NT2/D1 (cell line): ENCODE measurements at regions not wholly inside any gene's neighbourhood (a gene's known extent, or its start where the extent isn't known, plus 50 kb on each side); places are given as distances from the start of the nearest gene placed in this dataset.
A peak's percentile ranks its signal among the peaks of the same experiment; 100 is the strongest.
"Not testable (repeated sequence)": the region's sequence is repeated elsewhere in the genome, so short reads cannot be mapped to it uniquely, and the experiment has no call there.

Experiments used
- DNase-seq: peaks from one replicate; pipeline ENCODE4 v3.0.0-alpha.2; 2011; ENCODE audit warnings: low read depth, low spot score
- H3K27me3 ChIP-seq: 2 replicates; pipeline ENCODE4 v1.6.0; 2011; ENCODE audit warnings: mild to moderate bottlenecking; ENCODE audit not compliant: insufficient read length, insufficient read depth
- H3K36me3 ChIP-seq: 2 replicates; pipeline ENCODE4 v1.6.1; 2011; ENCODE audit warnings: mild to moderate bottlenecking, low read length, mixed read lengths; ENCODE audit not compliant: insufficient read depth, insufficient read length
- H3K4me1 ChIP-seq: 2 replicates; pipeline ENCODE4 v1.5.1; 2011; ENCODE audit not compliant: insufficient read depth, insufficient read length
- H3K4me3 ChIP-seq: 2 replicates; pipeline ENCODE4 v1.5.1; 2011; ENCODE audit warnings: low read depth; ENCODE audit not compliant: insufficient read length
- H3K9ac ChIP-seq: 2 replicates; pipeline ENCODE4 v1.6.0; 2011; ENCODE audit warnings: low read depth; ENCODE audit not compliant: insufficient read length
- H3K9me3 ChIP-seq: 2 replicates; pipeline ENCODE4 v1.5.1; 2011; ENCODE audit warnings: mild to moderate bottlenecking, low read length; ENCODE audit not compliant: insufficient read depth
- SUZ12 ChIP-seq: IDR thresholded peaks from 2 replicates; pipeline ENCODE4 v1.6.1; 2011; ENCODE audit not compliant: insufficient read length, insufficient read depth; ENCODE audit errors: extremely low read depth
- YY1 ChIP-seq: IDR thresholded peaks from 2 replicates; pipeline ENCODE4 v1.6.1; 2011; ENCODE audit not compliant: insufficient read length, insufficient read depth
- ZNF274 ChIP-seq: IDR thresholded peaks from 2 replicates; pipeline ENCODE4 v1.6.1; 2011; ENCODE audit warnings: mild to moderate bottlenecking, low read depth, low read length

GRCh38 chr14:85172889-85173477 is 357.0 kb upstream of the FLRT2 start:
- no peaks in the 10 kb centered on the region for H3K27me3 ChIP-seq
- H3K4me3 ChIP-seq: no peak overlapping the region
- TF ChIP-seq ZNF274 (no peak), YY1 (no peak), SUZ12 (no peak)
- H3K9me3 ChIP-seq: no peaks in the 10 kb centered on the region
- H3K9ac ChIP-seq: no peak overlapping the region
- H3K36me3 ChIP-seq: no peaks in the 10 kb centered on the region
- DNase-seq: no peak
- no peaks in the 10 kb centered on the region for H3K4me1 ChIP-seq

- Histone ChIP-seq H3K9ac (no peak overlapping the region), H3K9me3 (peaks cover 5% of the 10 kb centered on the region; the same call in 1 of the 2 replicates), H3K4me1 (no peaks in the 10 kb centered on the region), H3K27me3 (no peaks in the 10 kb centered on the region), H3K4me3 (no peak overlapping the region), H3K36me3 (no peaks in the 10 kb centered on the region)
- no peak for TF ChIP-seq YY1
- TF ChIP-seq ZNF274: no peak
- TF ChIP-seq SUZ12: no peak
- no peak for DNase-seq
Observed at GRCh38 chr14:85175556-85175955, 354.4 kb upstream of the FLRT2 start.

- H3K9ac ChIP-seq: no peak overlapping the region
- H3K36me3 ChIP-seq: no peaks in the 10 kb centered on the region
- peak; percentile 44 for DNase-seq
- peaks cover 5% of the 10 kb centered on the region; the same call in 1 of the 2 replicates for H3K9me3 ChIP-seq
- no peaks in the 10 kb centered on the region for H3K27me3 ChIP-seq
- no peak for TF ChIP-seq ZNF274
- TF ChIP-seq SUZ12: no peak
- TF ChIP-seq YY1: no peak
- no peak overlapping the region for H3K4me3 ChIP-seq
- H3K4me1 ChIP-seq: no peaks in the 10 kb centered on the region
Observed at GRCh38 chr14:85178864-85179263, 351.1 kb upstream of the FLRT2 start.

- TF ChIP-seq SUZ12 (no peak), ZNF274 (no peak), YY1 (no peak)
- H3K4me3 ChIP-seq: no peak overlapping the region
- H3K27me3 ChIP-seq: no peaks in the 10 kb centered on the region
- no peak overlapping the region for H3K9ac ChIP-seq
- H3K36me3 ChIP-seq: no peaks in the 10 kb centered on the region
- DNase-seq: no peak
- peaks cover 5% of the 10 kb centered on the region; the same call in 1 of the 2 replicates for H3K9me3 ChIP-seq
- no peaks in the 10 kb centered on the region for H3K4me1 ChIP-seq
Observed at GRCh38 chr14:85180876-85181275, 349.1 kb upstream of the FLRT2 start.

GRCh38 chr14:85182282-85182681 is 347.7 kb upstream of the FLRT2 start:
- Histone ChIP-seq H3K4me1 (no peaks in the 10 kb centered on the region), H3K9me3 (peaks cover 5% of the 10 kb centered on the region; the same call in 1 of the 2 replicates), H3K36me3 (no peaks in the 10 kb centered on the region), H3K4me3 (no peak overlapping the region), H3K9ac (no peak overlapping the region), H3K27me3 (no peaks in the 10 kb centered on the region)
- DNase-seq: no peak
- no peak for TF ChIP-seq ZNF274
- no peak for TF ChIP-seq YY1
- TF ChIP-seq SUZ12: no peak

- Histone ChIP-seq H3K27me3 (no peaks in the 10 kb centered on the region), H3K9ac (no peak overlapping the region), H3K36me3 (no peaks in the 10 kb centered on the region), H3K4me1 (no peaks in the 10 kb centered on the region), H3K9me3 (no peaks in the 10 kb centered on the region), H3K4me3 (no peak overlapping the region)
- DNase-seq: no peak
- TF ChIP-seq SUZ12 (no peak), ZNF274 (no peak), YY1 (no peak)
Observed at GRCh38 chr14:85186082-85186481, 343.9 kb upstream of the FLRT2 start.

- DNase-seq: no peak
- no peaks in the 10 kb centered on the region for H3K27me3 ChIP-seq
- H3K4me1 ChIP-seq: no peaks in the 10 kb centered on the region
- H3K9ac ChIP-seq: no peak overlapping the region
- H3K4me3 ChIP-seq: no peak overlapping the region
- H3K36me3 ChIP-seq: no peaks in the 10 kb centered on the region
- H3K9me3 ChIP-seq: no peaks in the 10 kb centered on the region
- TF ChIP-seq SUZ12 (no peak), ZNF274 (no peak), YY1 (no peak)
Observed at GRCh38 chr14:85187521-85187920, 342.4 kb upstream of the FLRT2 start.

GRCh38 chr14:85188836-85189235 is 341.1 kb upstream of the FLRT2 start:
- Histone ChIP-seq H3K9ac (no peak overlapping the region), H3K36me3 (no peaks in the 10 kb centered on the region), H3K4me3 (no peak overlapping the region), H3K27me3 (no peaks in the 10 kb centered on the region), H3K4me1 (no peaks in the 10 kb centered on the region), H3K9me3 (no peaks in the 10 kb centered on the region)
- DNase-seq: no peak
- TF ChIP-seq YY1 (no peak), ZNF274 (no peak), SUZ12 (no peak)

GRCh38 chr14:85189253-85189652 is 340.7 kb upstream of the FLRT2 start:
- not testable (repeated sequence) for H3K4me1 ChIP-seq, DNase-seq, H3K4me3 ChIP-seq, H3K36me3 ChIP-seq, H3K9ac ChIP-seq, H3K9me3 ChIP-seq, H3K27me3 ChIP-seq
